Uterus (tissue), 2 donors: ENCODE measurements at regions not wholly inside any gene's neighbourhood (a gene's known extent, or its start where the extent isn't known, plus 50 kb on each side); places are given as distances from the start of the nearest gene placed in this dataset.

Source experiments
- POLR2A ChIP-seq, 2 donors: fragments of 450-650 bp; IDR thresholded peaks; one replicate each; pipeline ENCODE4 v1.6.1; 2016; ENCODE audit warnings: antibody characterized with exemption in 2 of 2, mild to moderate bottlenecking in 1 of 2, moderate library complexity in 1 of 2
- TF ChIP-seq, protein P1 (sequence below), 4 experiments: fragments of 200-600 bp in 2 of 4; fragments of 450-650 bp in 2 of 4; sonication (generic) in 2 of 4; IDR thresholded peaks; one replicate each; pipeline ENCODE4 v1.5.1; 2016 to 2019; ENCODE audit warnings: antibody characterized with exemption in 4 of 4, mild to moderate bottlenecking in 2 of 4, moderate library complexity in 1 of 4

GRCh38 chr5:63249960-63250359 is 671.3 kb downstream of the LRRC70 start:
- TF ChIP-seq, protein P1, sequence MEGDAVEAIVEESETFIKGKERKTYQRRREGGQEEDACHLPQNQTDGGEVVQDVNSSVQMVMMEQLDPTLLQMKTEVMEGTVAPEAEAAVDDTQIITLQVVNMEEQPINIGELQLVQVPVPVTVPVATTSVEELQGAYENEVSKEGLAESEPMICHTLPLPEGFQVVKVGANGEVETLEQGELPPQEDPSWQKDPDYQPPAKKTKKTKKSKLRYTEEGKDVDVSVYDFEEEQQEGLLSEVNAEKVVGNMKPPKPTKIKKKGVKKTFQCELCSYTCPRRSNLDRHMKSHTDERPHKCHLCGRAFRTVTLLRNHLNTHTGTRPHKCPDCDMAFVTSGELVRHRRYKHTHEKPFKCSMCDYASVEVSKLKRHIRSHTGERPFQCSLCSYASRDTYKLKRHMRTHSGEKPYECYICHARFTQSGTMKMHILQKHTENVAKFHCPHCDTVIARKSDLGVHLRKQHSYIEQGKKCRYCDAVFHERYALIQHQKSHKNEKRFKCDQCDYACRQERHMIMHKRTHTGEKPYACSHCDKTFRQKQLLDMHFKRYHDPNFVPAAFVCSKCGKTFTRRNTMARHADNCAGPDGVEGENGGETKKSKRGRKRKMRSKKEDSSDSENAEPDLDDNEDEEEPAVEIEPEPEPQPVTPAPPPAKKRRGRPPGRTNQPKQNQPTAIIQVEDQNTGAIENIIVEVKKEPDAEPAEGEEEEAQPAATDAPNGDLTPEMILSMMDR (IDR thresholded peaks at IDR 0.05), result no peak
- no peak for TF ChIP-seq POLR2A (IDR thresholded peaks at IDR 0.05)
